HepG2 (cell line): ENCODE measurements at regions not wholly inside any gene's neighbourhood (a gene's known extent, or its start where the extent isn't known, plus 50 kb on each side); places are given as distances from the start of the nearest gene placed in this dataset.

Experiments
- CBX5 ChIP-seq: sonication (generic); formaldehyde crosslinking; IDR thresholded peaks from 2 replicates; pipeline ENCODE4 v1.4.0; 2020; ENCODE audit warnings: missing genetic modification reagents, borderline replicate concordance
- DMAP1 ChIP-seq: IDR thresholded peaks from 2 replicates; pipeline ENCODE4 v1.6.1; 2016
- HNRNPK ChIP-seq: fragments of 200-400 bp; formaldehyde crosslinking; IDR thresholded peaks from 2 replicates; pipeline ENCODE4 v1.6.1; 2018; ENCODE audit warnings: low read length, low read depth, moderate library complexity, mild to moderate bottlenecking; ENCODE audit not compliant: poor library complexity, severe bottlenecking
- KDM3A ChIP-seq: IDR thresholded peaks from 2 replicates; pipeline ENCODE4 v1.6.1; 2018; ENCODE audit warnings: low read depth, missing compliant biosample characterization
- SNAI1 ChIP-seq: sonication (generic); formaldehyde crosslinking; IDR thresholded peaks from 2 replicates; pipeline ENCODE4 v1.5.0; 2020; ENCODE audit warnings: mild to moderate bottlenecking, missing genetic modification reagents, borderline replicate concordance
- SP2 ChIP-seq: sonication (generic); formaldehyde crosslinking; IDR thresholded peaks from 2 replicates; pipeline ENCODE4 v1.5.1; 2020; ENCODE audit warnings: mild to moderate bottlenecking, missing genetic modification reagents
- ZNF331 ChIP-seq: sonication (generic); formaldehyde crosslinking; IDR thresholded peaks from 2 replicates; pipeline ENCODE4 v1.4.0; 2020; ENCODE audit warnings: missing genetic modification reagents
- ZNF644 ChIP-seq: IDR thresholded peaks from 2 replicates; pipeline ENCODE4 v1.6.1; 2016; ENCODE audit warnings: low read depth
- TF ChIP-seq, protein P1 (sequence below): sonication (generic); formaldehyde crosslinking; IDR thresholded peaks from 2 replicates; pipeline ENCODE4 v1.4.0; 2020; ENCODE audit warnings: low read depth, missing genetic modification reagents
- TF ChIP-seq, protein P2 (sequence below): sonication (generic); formaldehyde crosslinking; IDR thresholded peaks from 2 replicates; pipeline ENCODE4 v1.4.0; 2020; ENCODE audit warnings: missing genetic modification reagents

- TF ChIP-seq, protein P1, sequence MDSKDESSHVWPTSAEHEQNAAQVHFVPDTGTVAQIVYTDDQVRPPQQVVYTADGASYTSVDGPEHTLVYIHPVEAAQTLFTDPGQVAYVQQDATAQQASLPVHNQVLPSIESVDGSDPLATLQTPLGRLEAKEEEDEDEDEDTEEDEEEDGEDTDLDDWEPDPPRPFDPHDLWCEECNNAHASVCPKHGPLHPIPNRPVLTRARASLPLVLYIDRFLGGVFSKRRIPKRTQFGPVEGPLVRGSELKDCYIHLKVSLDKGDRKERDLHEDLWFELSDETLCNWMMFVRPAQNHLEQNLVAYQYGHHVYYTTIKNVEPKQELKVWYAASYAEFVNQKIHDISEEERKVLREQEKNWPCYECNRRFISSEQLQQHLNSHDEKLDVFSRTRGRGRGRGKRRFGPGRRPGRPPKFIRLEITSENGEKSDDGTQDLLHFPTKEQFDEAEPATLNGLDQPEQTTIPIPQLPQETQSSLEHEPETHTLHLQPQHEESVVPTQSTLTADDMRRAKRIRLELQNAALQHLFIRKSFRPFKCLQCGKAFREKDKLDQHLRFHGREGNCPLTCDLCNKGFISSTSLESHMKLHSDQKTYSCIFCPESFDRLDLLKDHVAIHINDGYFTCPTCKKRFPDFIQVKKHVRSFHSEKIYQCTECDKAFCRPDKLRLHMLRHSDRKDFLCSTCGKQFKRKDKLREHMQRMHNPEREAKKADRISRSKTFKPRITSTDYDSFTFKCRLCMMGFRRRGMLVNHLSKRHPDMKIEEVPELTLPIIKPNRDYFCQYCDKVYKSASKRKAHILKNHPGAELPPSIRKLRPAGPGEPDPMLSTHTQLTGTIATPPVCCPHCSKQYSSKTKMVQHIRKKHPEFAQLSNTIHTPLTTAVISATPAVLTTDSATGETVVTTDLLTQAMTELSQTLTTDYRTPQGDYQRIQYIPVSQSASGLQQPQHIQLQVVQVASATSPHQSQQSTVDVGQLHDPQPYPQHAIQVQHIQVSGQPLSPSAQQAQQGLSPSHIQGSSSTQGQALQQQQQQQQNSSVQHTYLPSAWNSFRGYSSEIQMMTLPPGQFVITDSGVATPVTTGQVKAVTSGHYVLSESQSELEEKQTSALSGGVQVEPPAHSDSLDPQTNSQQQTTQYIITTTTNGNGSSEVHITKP (CRISPR knock-in tag): no peak
- TF ChIP-seq SP2 (no peak), ZNF331 (CRISPR knock-in tag) (no peak), DMAP1 (CRISPR knock-in tag) (no peak), KDM3A (CRISPR knock-in tag) (no peak), HNRNPK (no peak), ZNF644 (CRISPR knock-in tag) (no peak), SNAI1 (no peak), CBX5 (CRISPR knock-in tag) (no peak)
- TF ChIP-seq, protein P2, sequence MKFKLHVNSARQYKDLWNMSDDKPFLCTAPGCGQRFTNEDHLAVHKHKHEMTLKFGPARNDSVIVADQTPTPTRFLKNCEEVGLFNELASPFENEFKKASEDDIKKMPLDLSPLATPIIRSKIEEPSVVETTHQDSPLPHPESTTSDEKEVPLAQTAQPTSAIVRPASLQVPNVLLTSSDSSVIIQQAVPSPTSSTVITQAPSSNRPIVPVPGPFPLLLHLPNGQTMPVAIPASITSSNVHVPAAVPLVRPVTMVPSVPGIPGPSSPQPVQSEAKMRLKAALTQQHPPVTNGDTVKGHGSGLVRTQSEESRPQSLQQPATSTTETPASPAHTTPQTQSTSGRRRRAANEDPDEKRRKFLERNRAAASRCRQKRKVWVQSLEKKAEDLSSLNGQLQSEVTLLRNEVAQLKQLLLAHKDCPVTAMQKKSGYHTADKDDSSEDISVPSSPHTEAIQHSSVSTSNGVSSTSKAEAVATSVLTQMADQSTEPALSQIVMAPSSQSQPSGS: no peak
Measured at GRCh38 chr15:62491642-62492041, 326.6 kb upstream of the C2CD4B start.
